Panc1 (cell line): ENCODE measurements at regions not wholly inside any gene's neighbourhood (a gene's known extent, or its start where the extent isn't known, plus 50 kb on each side); places are given as distances from the start of the nearest gene placed in this dataset.

Source experiments
- ATAC-seq: fragments of 200-7000 bp; cut with Tn5 transposase; 2 replicates; pipeline ENCODE4 v1.9.1; 2020; ENCODE audit warnings: mild to moderate bottlenecking, moderate library complexity
- BruUV-seq: library from RNA; stranded (reverse); fragments of 400-500 nt; replicated peaks from 2 replicates; lab custom pipeline; 2021; lab: Mats Ljungman, UMichigan
- CTCF ChIA-PET: fragments of 300-600 bp; sonication (Branson Sonifier 250); formaldehyde crosslinking; loops from one replicate; lab custom pipeline; 2022; ENCODE audit warnings: antibody characterized with exemption; lab: Charles Lee
- POLR2A ChIA-PET: fragments of 300-600 bp; sonication (Branson Sonifier 250); formaldehyde crosslinking; loops from one replicate; lab custom pipeline; 2022; ENCODE audit warnings: antibody characterized with exemption; lab: Charles Lee
- DNase-seq: peaks from one replicate; pipeline ENCODE4 v3.0.0-alpha.2; 2010; ENCODE audit warnings: low read depth, low spot score
- H3K27ac ChIP-seq: 2 replicates; pipeline ENCODE4 v1.5.1; 2011; ENCODE audit warnings: mild to moderate bottlenecking, low read length, inconsistent platforms
- H3K27me3 ChIP-seq: fragments of 200-500 bp; sonication (Bioruptor generic); 2 replicates; pipeline ENCODE4 v1.6.0; 2014; ENCODE audit warnings: low read length, inconsistent platforms; ENCODE audit not compliant: control insufficient read depth, insufficient read depth
- H3K36me3 ChIP-seq: fragments of 200-500 bp; sonication (Bioruptor generic); 2 replicates; pipeline ENCODE4 v1.5.1; 2014; ENCODE audit warnings: inconsistent platforms, mild to moderate bottlenecking, low read length, moderate library complexity; ENCODE audit not compliant: control insufficient read depth, insufficient read depth
- H3K4me1 ChIP-seq: 2 replicates; pipeline ENCODE4 v1.5.1; 2011; ENCODE audit warnings: inconsistent platforms, mild to moderate bottlenecking, low read length, moderate library complexity; ENCODE audit not compliant: control insufficient read depth, insufficient read depth
- H3K4me3 ChIP-seq, 2 experiments: 2 replicates each; pipeline ENCODE4 v1.5.1; 2011 to 2012; ENCODE audit warnings: low read depth in 2 of 2, low read length in 2 of 2, mild to moderate bottlenecking in 2 of 2, inconsistent platforms in 1 of 2, moderate library complexity in 1 of 2
- H3K9me3 ChIP-seq: fragments of 200-500 bp; sonication (Bioruptor generic); 2 replicates; pipeline ENCODE4 v1.5.1; 2014; ENCODE audit warnings: low read depth, mild to moderate bottlenecking, inconsistent platforms, low read length, moderate library complexity; ENCODE audit not compliant: control insufficient read depth, insufficient read depth
- POLR2AphosphoS5 ChIP-seq: IDR thresholded peaks from 2 replicates; pipeline ENCODE4 v1.6.1; 2012; ENCODE audit warnings: mild to moderate bottlenecking, low read depth, low read length, moderate library complexity
- SIN3A ChIP-seq: IDR thresholded peaks from 2 replicates; pipeline ENCODE4 v1.6.1; 2012; ENCODE audit warnings: low read depth, mild to moderate bottlenecking, low read length, moderate library complexity, borderline replicate concordance; ENCODE audit not compliant: insufficient read depth
- TCF7L2 ChIP-seq: IDR thresholded peaks from 2 replicates; pipeline ENCODE4 v1.6.1; 2011; ENCODE audit warnings: mild to moderate bottlenecking, low read depth, low read length, inconsistent platforms
- in situ Hi-C: cut with HindIII; loops from 2 replicates; pipeline ENCODE4 v1.10.0; 2016; ENCODE audit warnings: low sequenced_read_pairs, low pct_unique_long_range_greater_than_20kb
- intact Hi-C: fragments of 100-400 bp; cut with micrococcal nuclease; formaldehyde crosslinking; loops from one replicate; pipeline ENCODE4 v1.10.0; 2022; ENCODE audit not compliant: unreplicated experiment
- TF ChIP-seq, protein P1 (sequence below), 2 experiments: IDR thresholded peaks; 2 replicates each; pipeline ENCODE4 v1.6.1; 2011 to 2012; ENCODE audit warnings: low read depth in 2 of 2, control low read depth in 1 of 2, low read length in 1 of 2, mild to moderate bottlenecking in 1 of 2, moderate library complexity in 1 of 2; ENCODE audit not compliant: insufficient read depth in 1 of 2
- TF ChIP-seq, protein P2 (sequence below): fragments of 450-650 bp; IDR thresholded peaks from 2 replicates; pipeline ENCODE4 v1.5.1; 2017; ENCODE audit warnings: mild to moderate bottlenecking

DNA sequence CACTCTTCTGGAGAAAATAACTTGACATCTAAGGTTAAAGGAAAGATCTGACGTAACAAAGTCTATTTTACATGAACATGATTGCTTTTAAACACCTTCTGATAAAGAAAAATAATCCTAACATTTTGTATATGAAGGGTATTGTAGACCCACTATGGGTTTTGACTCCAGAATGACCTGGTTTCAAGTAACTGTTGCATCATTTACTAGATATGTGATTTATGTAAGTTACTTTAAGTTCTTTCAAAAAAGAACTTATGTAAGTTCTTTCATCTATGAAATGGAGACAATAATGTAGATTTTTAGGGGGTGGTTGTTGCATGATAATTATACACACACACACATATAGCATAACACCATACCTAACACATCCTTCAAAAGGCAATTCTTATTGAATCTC is 147.6 kb upstream of the MIR17HG start:
- DNase-seq (no peak), ATAC-seq (no peak)
- BruUV-seq = no TSS peak
- Histone ChIP-seq H3K4me3 (no peak overlapping the region), H3K9me3 (no peaks in the 10 kb centered on the region), H3K27me3 (no peaks in the 10 kb centered on the region), H3K27ac (no peak overlapping the region), H3K4me1 (no peaks in the 10 kb centered on the region), H3K36me3 (no peaks in the 10 kb centered on the region)
- TF ChIP-seq SIN3A (no peak), POLR2AphosphoS5 (no peak), TCF7L2 (no peak)
- TF ChIP-seq, protein P1, sequence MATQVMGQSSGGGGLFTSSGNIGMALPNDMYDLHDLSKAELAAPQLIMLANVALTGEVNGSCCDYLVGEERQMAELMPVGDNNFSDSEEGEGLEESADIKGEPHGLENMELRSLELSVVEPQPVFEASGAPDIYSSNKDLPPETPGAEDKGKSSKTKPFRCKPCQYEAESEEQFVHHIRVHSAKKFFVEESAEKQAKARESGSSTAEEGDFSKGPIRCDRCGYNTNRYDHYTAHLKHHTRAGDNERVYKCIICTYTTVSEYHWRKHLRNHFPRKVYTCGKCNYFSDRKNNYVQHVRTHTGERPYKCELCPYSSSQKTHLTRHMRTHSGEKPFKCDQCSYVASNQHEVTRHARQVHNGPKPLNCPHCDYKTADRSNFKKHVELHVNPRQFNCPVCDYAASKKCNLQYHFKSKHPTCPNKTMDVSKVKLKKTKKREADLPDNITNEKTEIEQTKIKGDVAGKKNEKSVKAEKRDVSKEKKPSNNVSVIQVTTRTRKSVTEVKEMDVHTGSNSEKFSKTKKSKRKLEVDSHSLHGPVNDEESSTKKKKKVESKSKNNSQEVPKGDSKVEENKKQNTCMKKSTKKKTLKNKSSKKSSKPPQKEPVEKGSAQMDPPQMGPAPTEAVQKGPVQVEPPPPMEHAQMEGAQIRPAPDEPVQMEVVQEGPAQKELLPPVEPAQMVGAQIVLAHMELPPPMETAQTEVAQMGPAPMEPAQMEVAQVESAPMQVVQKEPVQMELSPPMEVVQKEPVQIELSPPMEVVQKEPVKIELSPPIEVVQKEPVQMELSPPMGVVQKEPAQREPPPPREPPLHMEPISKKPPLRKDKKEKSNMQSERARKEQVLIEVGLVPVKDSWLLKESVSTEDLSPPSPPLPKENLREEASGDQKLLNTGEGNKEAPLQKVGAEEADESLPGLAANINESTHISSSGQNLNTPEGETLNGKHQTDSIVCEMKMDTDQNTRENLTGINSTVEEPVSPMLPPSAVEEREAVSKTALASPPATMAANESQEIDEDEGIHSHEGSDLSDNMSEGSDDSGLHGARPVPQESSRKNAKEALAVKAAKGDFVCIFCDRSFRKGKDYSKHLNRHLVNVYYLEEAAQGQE (IDR thresholded peaks at IDR 0.05; ENCODE audit: insufficient read depth in 1 of 2, low read depth in 2 of 2, low read length in 1 of 2) = no peak
- TF ChIP-seq, protein P2, sequence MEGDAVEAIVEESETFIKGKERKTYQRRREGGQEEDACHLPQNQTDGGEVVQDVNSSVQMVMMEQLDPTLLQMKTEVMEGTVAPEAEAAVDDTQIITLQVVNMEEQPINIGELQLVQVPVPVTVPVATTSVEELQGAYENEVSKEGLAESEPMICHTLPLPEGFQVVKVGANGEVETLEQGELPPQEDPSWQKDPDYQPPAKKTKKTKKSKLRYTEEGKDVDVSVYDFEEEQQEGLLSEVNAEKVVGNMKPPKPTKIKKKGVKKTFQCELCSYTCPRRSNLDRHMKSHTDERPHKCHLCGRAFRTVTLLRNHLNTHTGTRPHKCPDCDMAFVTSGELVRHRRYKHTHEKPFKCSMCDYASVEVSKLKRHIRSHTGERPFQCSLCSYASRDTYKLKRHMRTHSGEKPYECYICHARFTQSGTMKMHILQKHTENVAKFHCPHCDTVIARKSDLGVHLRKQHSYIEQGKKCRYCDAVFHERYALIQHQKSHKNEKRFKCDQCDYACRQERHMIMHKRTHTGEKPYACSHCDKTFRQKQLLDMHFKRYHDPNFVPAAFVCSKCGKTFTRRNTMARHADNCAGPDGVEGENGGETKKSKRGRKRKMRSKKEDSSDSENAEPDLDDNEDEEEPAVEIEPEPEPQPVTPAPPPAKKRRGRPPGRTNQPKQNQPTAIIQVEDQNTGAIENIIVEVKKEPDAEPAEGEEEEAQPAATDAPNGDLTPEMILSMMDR = no peak
- ChIA-PET CTCF (no interaction called here), POLR2A (no interaction called here)
- intact Hi-C loops (no loop called here), in situ Hi-C loops (no loop called here)

DNA sequence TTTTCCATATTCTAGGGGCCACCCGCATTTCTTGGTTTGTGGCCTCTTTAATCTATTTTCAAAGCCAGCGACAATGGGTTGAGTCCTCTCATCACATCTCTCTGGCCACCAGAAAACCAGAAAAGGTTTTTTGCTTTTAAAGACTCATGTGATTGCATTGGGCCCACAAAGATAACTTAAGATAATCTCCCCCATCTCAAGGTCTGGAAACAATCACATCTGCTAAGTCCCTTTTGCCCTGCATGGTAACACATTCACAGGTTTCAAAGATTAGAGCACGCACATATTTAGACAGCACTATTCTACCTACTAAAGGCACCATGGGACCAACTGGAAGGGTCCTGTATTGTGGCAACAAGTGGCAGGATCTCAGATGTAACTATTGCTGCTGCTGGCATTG is 147.0 kb upstream of the MIR17HG start:
- CTCF ChIA-PET = no interaction called here
- Histone ChIP-seq H3K27ac (no peak overlapping the region), H3K4me3 (no peak overlapping the region), H3K4me1 (no peaks in the 10 kb centered on the region), H3K36me3 (no peaks in the 10 kb centered on the region), H3K9me3 (no peaks in the 10 kb centered on the region), H3K27me3 (no peaks in the 10 kb centered on the region)
- no TSS peak for BruUV-seq
- TF ChIP-seq POLR2AphosphoS5 (no peak), SIN3A (no peak), TCF7L2 (no peak)
- TF ChIP-seq, protein P2 = no peak
- ATAC-seq = no peak
- POLR2A ChIA-PET = no interaction called here
- intact Hi-C loops = no loop called here
- DNase-seq = no peak
- in situ Hi-C loops = no loop called here
